HG03442 (cell line): ENCODE measurements at regions not wholly inside any gene's neighbourhood (a gene's known extent, or its start where the extent isn't known, plus 50 kb on each side); places are given as distances from the start of the nearest gene placed in this dataset.
"Not testable (repeated sequence)": the region's sequence is repeated elsewhere in the genome, so short reads cannot be mapped to it uniquely, and the experiment has no call there.

Experiments
- ATAC-seq: cut with Tn5 transposase; IDR thresholded peaks from one replicate; pipeline ENCODE4 v1.9.1; 2021; ENCODE audit warnings: mild to moderate bottlenecking, moderate library complexity; ENCODE audit not compliant: unreplicated experiment

GRCh38 chr12:90710711-90711110 lies 244.3 kb downstream of the CCER1 start:
- ATAC-seq = no peak

- ATAC-seq = no peak
Measured at GRCh38 chr12:90706036-90706435, 248.9 kb downstream of the CCER1 start.

DNA sequence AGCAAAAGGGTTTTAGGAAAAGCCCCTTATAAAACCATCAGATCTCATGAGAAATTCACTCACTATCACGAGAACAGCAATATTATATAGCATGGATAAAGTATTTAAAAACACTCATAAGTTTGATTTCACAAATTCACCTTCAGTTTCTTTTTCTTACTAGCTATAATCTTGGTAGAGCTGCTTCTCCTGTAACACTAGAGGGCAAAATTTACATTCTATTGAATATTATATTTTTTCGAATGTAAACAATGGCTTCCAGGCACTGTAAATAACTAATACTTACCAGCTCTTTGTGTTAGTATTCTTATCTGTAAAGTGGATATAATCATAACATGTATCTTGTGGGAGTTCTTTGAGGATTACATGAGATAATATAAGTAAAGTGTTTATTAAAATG lies 259.6 kb downstream of the CCER1 start:
- ATAC-seq = no peak

- ATAC-seq = no peak
Measured at GRCh38 chr12:90690120-90690519, 264.9 kb downstream of the CCER1 start.

DNA sequence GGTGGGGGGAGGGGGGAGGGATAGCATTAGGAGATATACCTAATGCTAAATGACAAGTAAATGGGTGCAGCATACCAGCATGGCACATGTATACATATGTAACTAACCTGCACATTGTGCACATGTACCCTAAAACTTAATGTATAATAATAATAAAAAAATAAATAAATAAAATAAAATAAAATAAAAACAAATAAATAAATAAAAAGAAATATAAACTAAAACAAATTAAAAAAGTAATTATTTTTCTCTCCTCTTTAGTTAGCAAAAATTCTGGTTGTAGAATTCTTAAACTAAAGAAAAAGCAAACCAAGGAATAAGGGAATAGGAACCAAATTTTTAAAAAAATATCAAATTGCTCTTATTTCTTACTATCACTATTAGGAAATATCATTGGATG lies 267.3 kb downstream of the CCER1 start:
- not testable (repeated sequence) for ATAC-seq

- no peak for ATAC-seq
Measured at GRCh38 chr12:90683871-90684270, 271.1 kb downstream of the CCER1 start.

- ATAC-seq = no peak
Measured at GRCh38 chr12:90682398-90682797, 272.6 kb downstream of the CCER1 start.

GRCh38 chr12:90679674-90680073 lies 275.3 kb downstream of the CCER1 start:
- ATAC-seq = no peak

- ATAC-seq = no peak
Measured at GRCh38 chr12:90677552-90677951, 277.4 kb downstream of the CCER1 start.

DNA sequence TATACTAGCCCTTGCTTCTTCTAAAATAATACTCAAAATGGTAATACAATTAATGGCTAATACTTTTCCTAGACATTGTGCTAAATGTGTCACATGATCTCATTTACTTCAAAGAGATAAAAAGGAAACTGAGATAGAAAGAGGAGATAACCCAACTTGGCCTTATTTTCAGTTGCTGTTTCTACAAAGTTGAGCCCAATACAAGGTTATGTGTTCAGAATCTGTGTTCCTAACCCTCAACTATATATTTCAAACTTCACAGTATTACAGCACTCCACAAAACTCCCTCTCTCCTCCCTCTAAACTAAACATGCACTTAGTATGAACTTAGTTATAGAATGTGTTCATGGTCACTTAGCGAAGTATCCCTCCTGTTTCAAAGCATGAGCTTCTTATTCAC lies 277.9 kb downstream of the CCER1 start:
- ATAC-seq = no peak

DNA sequence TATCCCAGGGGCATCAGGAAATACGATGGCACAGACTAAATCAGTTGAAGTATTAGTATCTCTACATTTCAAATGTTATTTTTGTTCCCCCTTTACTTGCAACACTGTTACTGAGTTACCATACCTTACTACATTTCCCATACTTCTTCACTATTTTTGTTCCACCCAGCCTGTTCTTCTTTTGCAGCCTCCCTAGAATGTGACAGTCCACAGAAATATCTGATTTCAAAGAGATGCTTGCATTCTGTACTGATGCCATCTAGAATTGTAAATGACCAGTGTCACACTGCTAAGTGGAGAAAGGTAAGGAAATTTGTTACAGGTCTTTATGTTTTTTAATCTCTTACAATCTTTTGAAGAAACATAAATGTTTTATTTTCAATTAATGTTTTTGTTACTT lies 279.9 kb downstream of the CCER1 start:
- ATAC-seq = no peak

DNA sequence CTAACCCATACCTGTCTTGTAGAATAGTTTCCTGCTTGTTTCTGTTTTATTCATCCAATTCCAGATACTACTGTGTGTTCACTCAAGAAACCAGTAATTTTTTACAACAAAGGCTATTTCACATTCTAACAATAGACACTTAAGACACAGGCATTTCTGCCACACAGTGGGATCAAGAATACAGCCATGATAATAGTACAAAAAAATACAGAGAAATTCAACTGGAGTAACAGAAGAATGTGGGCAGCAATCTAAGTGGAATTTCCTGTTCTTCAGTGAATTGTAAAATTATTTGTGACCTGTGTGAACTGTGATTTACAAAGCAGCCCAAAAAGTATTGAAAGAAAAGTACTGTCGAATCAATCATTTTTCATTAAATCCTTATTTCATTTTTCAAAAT lies 282.9 kb downstream of the CCER1 start:
- no peak for ATAC-seq

- not testable (repeated sequence) for ATAC-seq
Measured at GRCh38 chr12:90663949-90664348, 291.0 kb downstream of the CCER1 start.

DNA sequence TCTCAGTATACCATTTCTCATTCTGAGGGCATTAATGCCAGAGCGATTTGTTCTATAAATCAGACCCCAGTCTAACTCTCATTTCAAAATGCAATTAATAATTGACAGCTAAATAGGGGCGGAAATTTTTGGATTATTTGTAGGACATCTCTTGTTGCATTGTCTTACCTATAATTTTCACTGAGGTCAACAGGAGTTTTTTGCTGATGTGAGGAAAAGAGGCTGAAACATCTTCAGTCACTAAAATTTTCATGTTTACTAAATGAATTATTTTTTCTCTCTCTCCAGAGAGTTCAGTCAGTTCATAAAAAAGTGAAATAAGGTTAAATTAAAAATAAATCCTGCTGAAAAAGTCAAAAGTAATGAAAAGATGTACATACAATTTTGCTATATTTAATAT lies 295.9 kb downstream of the CCER1 start:
- no peak for ATAC-seq

DNA sequence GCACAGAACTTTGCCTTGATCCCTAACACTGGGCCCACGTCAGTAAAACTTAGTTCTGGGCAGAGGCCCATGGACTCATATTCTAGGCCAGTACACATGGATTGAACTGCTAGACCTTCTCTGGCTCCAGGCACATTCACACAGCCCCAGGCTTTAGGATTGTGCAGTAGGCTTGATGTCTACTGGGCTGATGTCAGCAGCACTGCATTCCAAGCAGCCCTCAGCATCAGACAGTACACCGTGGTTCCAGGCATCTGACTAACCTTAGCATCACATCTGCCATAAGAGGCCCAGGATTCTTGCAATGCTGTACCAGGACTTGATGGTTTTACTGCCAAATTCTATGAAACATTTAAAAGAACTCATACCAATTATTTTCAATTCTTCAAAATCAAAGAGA lies 301.9 kb downstream of the CCER1 start:
- ATAC-seq = no peak

DNA sequence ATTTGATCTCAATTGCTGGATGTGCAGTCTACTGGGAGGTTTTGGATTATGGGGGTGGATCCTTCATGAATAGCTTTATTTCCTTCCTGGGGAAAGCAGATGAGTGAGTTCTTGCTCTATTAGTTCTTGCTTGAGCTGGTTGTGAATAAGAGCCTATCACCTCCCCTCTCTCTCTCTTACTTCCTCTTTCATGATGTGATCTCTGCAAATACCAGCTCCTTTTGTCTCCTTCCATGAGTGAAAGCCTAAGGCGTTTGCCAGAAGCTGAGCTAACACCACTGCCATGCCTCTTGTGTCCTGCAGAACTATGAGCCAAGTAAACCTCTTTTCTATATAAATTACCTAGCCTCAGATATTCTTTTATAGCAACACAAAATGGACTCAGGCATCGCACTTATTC lies 302.7 kb downstream of the CCER1 start:
- no peak for ATAC-seq

GRCh38 chr12:90645181-90645580 lies 309.8 kb downstream of the CCER1 start:
- ATAC-seq = no peak

DNA sequence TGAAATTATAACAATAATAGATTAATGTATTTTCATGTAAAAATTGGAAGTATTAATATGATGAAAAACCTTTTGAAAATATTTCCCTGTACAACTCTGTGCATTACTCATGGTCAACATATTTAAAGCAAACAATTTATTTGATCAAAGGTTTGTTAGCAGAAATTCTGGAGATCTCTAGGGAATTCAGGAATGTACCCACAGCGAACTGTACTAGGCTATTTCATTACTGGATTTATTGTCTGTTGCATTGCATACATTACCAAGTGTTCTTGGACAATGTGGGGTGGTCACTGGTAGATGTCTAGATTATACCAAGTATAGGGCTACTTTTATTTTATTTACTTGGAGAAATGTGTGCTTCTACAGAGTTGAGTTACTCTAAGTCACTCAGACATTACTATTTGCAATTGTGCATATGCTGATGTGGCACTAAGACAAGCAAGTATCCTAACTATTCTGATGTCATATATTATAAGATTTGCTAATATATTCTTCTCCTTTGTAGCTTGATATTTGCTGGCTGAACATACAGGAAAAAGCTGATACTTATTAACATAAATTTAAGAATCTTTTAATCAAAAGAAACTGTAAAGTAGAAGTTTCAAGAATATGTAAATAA lies 323.3 kb downstream of the CCER1 start:
- no peak for ATAC-seq

DNA sequence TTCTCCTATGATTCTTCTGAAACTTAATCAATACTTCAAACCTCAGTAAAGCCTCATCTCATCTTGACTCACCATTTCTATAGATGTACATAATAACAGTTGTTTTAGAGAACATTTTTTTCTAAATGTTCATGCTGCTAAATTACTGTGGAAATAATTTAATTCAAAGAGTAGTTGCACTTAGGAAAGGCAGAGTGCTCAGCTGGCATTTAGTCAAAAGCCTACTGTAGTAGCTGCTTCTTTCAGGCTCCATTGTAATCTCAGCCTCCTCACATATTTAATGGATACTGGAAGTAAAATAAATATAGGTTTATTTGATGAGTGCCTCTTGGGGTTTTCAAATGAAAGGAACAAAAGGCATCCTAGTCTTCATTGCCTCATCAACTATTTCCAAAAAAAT lies 325.0 kb downstream of the CCER1 start:
- no peak for ATAC-seq

GRCh38 chr12:90628213-90628612 lies 326.8 kb downstream of the CCER1 start:
- ATAC-seq = no peak

- no peak for ATAC-seq
Measured at GRCh38 chr12:90627180-90627896, 327.6 kb downstream of the CCER1 start.

GRCh38 chr12:90622431-90622830 lies 332.5 kb downstream of the CCER1 start:
- ATAC-seq = no peak

DNA sequence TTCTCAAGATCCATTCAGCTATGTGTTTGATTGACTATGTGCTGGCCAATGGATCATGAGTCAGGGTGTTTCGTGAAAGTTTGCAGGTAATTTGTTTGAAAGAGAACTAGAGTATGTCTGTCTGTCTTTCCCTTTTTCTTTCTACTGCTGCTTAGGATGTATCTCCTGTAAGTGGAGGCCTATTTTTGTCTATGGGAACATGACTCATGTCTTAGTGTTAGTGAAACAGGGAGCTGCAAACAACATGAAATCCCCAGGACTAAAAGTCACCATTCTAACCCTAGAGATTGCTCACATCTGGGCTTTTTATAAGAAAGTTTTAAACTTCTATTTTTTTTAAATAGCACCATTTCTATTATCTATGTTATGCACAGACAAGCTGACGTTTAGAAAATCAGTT lies 333.0 kb downstream of the CCER1 start:
- ATAC-seq = no peak
